GM18505 (cell line): ENCODE measurements at regions not wholly inside any gene's neighbourhood (a gene's known extent, or its start where the extent isn't known, plus 50 kb on each side); places are given as distances from the start of the nearest gene placed in this dataset.
"Not testable (repeated sequence)": the region's sequence is repeated elsewhere in the genome, so short reads cannot be mapped to it uniquely, and the experiment has no call there.

Source experiments
- ATAC-seq: cut with Tn5 transposase; IDR thresholded peaks from one replicate; pipeline ENCODE4 v1.9.1; 2021; ENCODE audit not compliant: unreplicated experiment
- POLR2A ChIP-seq: IDR thresholded peaks from 4 replicates; pipeline ENCODE4 v1.6.1; 2011; ENCODE audit warnings: borderline replicate concordance; ENCODE audit not compliant: insufficient read depth, insufficient read length; ENCODE audit errors: extremely low read depth

DNA sequence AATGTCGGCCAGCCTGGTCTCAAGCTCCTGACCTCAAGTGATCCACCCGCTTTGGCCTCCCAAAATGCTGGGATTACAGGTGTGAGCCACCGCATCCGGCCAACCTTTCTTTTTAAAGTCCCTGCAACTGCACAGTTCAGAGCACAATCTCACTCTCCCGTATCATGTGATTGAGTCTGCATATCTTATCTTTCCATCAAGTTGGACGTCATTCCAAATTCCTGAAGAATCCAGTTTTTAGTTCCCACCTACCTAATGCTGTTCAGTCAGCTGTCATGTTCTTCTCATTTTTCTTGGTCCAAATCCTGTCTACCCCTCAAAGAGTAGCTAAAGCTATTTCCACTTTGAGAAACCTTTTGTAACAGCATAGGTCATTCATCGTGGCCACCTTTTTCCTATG is 110.8 kb upstream of the FBXO11 start:
- no peak for ATAC-seq
- no peak for TF ChIP-seq POLR2A

GRCh38 chr2:48018480-48018879 is 112.2 kb upstream of the FBXO11 start:
- no peak for ATAC-seq
- TF ChIP-seq POLR2A: no peak

DNA sequence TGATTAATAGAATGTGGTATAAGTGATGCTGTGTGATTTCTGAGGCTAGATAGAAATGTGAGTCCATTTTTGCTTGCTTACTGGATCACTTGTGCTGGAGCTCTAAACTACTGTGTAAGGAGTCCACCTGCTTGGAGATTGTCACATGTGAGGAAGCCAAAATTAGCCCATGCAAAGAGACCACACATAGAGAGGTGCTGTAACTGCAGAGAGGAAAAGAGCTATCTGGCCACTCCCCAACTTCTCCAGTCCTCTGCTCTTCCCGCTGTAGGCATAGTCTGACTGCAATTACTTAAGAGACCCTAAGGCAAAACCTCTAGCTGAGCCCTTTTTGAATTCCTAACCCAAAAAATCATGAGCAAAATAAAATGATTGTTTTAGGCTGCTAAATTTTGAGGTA is 120.6 kb upstream of the FBXO11 start:
- ATAC-seq: no peak
- TF ChIP-seq POLR2A: no peak

DNA sequence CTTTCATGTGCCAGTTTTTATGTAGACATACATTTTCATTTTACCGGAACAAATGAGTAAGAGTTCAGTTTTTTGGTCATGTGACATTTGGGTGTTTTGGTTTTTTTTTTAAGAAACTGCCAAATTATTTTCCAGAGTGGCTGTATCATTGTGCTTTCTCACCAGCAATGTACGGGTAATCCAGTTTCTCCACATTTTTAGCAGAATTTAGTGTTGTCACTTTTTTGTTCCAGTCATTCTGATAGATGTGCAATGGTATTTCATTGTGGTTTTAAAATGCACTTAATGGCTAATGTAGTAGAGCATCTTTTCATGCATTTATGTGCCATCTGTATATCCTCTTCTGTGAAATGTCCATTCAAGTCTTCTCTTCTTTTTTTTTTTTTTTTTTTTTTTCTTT is 126.5 kb upstream of the FBXO11 start:
- no peak for ATAC-seq
- TF ChIP-seq POLR2A: no peak

- no peak for TF ChIP-seq POLR2A
- no peak for ATAC-seq
Measured at GRCh38 chr2:48034295-48034694, 128.0 kb upstream of the FBXO11 start.

- no peak for ATAC-seq
- no peak for TF ChIP-seq POLR2A
Measured at GRCh38 chr2:48036312-48036711, 130.0 kb upstream of the FBXO11 start.

DNA sequence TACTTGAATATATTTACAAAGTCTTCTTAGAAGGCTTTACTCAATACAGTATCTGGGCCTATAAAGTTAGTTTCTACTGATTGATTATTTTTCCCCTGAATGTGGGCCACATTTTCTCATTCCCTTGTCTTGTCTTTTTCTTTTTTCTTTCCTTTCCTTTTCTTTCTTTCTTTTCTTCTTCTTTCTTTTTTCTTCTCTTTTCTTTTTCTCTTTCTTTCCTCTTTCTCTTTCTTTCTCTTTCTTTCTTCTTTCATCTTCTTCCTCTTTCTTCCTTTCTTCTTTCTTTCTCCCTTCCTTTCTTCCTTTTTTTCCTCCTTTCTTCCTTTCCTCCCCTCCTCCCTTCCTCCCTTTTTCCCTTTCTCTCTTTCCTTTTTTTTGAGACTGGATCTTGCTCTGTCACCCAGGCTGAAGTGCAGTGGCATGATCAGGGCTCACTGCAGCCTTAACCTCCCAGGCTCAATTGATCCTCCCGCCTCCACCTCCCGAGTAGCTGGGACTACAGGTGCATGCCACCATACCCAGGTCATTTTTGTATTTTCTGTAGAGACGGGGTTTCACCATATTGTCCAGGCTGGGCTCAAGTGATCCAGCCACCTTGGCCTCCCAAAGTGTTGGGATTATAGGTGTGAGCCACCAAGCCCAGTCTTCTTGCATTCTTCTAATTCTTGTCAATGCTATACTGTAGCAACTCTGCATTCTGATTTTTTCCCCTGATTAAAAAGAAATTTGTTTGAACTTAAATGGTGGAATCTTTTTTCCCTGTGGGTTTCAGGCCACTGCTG is 133.1 kb upstream of the FBXO11 start:
- no peak for ATAC-seq
- TF ChIP-seq POLR2A: no peak

- no peak for ATAC-seq
- TF ChIP-seq POLR2A: no peak
Measured at GRCh38 chr2:48043131-48043700, 136.9 kb upstream of the FBXO11 start.

DNA sequence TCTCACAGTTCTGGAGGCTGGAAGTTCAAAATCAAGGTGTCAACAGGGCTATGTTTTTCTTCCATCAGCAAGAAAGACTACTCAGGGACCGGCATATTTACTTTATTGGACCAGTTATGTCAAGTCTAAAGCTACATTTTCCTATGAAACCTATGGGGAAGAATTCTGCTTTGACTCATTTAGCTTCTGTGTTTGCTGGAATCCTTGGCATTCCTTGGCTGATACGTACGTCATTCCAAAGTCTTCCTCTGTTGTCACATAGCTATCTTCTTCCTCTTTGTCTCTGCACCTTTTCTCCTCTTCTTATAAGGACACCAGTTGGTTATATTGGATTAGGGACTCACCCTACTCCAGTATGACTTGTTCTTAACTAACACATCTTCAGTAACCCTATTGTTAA is 137.4 kb upstream of the FBXO11 start:
- no peak for ATAC-seq
- TF ChIP-seq POLR2A: no peak

- no peak for TF ChIP-seq POLR2A
Measured at GRCh38 chr2:48045613-48046012, 139.3 kb upstream of the FBXO11 start.

GRCh38 chr2:48048476-48049171 is 142.3 kb upstream of the FBXO11 start:
- TF ChIP-seq POLR2A: no peak
- no peak for ATAC-seq

More at GRCh38 chr2:48045613-48046012, 139.3 kb upstream of the FBXO11 start:
- no peak for ATAC-seq

GRCh38 chr2:48049371-48049770 is 143.1 kb upstream of the FBXO11 start:
- ATAC-seq: no peak
- no peak for TF ChIP-seq POLR2A

DNA sequence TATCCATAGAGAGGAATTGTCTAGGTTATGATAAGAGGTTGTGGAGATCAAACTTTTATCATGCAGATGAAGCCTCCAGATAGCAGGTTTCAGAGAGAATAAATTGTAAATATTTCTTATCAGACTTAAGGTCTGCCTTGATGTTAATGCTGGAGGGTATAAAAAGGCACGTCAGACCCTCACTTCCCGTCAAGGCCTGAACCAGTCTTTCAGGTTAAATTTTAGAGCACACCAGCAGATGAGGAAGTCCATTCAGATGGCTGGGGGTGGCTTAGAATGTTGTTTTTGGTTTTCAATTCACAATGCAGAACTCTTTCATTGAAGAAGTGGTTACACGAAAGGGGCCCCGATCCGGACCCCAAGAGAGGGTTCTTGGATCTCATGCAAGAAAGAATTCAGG is 144.4 kb upstream of the FBXO11 start:
- TF ChIP-seq POLR2A: no peak
- ATAC-seq: no peak

- ATAC-seq: no peak
- TF ChIP-seq POLR2A: no peak
Measured at GRCh38 chr2:48059975-48060374, 153.7 kb upstream of the FBXO11 start.

GRCh38 chr2:48061656-48062055 is 155.4 kb upstream of the FBXO11 start:
- not testable (repeated sequence) for ATAC-seq
